Keratinocyte (primary cell): ENCODE measurements at regions not wholly inside any gene's neighbourhood (a gene's known extent, or its start where the extent isn't known, plus 50 kb on each side); places are given as distances from the start of the nearest gene placed in this dataset.

ENCODE experiments used
- DNase-seq: peaks from one replicate; pipeline ENCODE4 v3.0.0-alpha.2; 2011; ENCODE audit warnings: low read depth, missing footprints, low spot score
- FAIRE-seq: peaks from 2 replicates; lab custom pipeline; 2011; peaks lifted over from hg19 to GRCh38; lab: Jason Lieb, UNC
- H2AFZ ChIP-seq: 2 replicates; pipeline ENCODE4 v1.6.0; 2012; ENCODE audit warnings: low read length, control low read depth, inconsistent platforms; ENCODE audit not compliant: control insufficient read depth
- H3K27ac ChIP-seq: 2 replicates; pipeline ENCODE4 v1.5.1; 2011; ENCODE audit warnings: low read length; ENCODE audit not compliant: control insufficient read depth, insufficient read depth
- H3K27me3 ChIP-seq: 3 replicates; pipeline ENCODE4 v1.6.0; 2011; ENCODE audit warnings: low read length; ENCODE audit not compliant: control insufficient read depth, insufficient read depth; ENCODE audit errors: extremely low read depth
- H3K36me3 ChIP-seq, 2 experiments: 2 replicates in 1 of 2; 3 replicates in 1 of 2; pipeline ENCODE4 v1.5.1; 2011; ENCODE audit warnings: low read length in 2 of 2, mild to moderate bottlenecking in 1 of 2; ENCODE audit not compliant: control insufficient read depth in 2 of 2, insufficient read depth in 2 of 2; ENCODE audit errors: extremely low read depth in 1 of 2
- H3K4me1 ChIP-seq: 3 replicates; pipeline ENCODE4 v1.5.1; 2011; ENCODE audit warnings: low read length; ENCODE audit not compliant: control insufficient read depth, insufficient read depth; ENCODE audit errors: extremely low read depth
- H3K4me2 ChIP-seq: 3 replicates; pipeline ENCODE4 v1.6.0; 2011; ENCODE audit warnings: low read depth, low read length; ENCODE audit not compliant: control insufficient read depth, insufficient read depth; ENCODE audit errors: extremely low read depth
- H3K4me3 ChIP-seq, 3 experiments: fragments of 200-600 bp in 1 of 3; sonication (generic) in 1 of 3; 2 replicates in 2 of 3; 3 replicates in 1 of 3; pipeline ENCODE4 v1.5.1; 2011 to 2016; ENCODE audit warnings: low read length in 3 of 3, mild to moderate bottlenecking in 3 of 3, control low read depth in 2 of 3, inconsistent platforms in 1 of 3, low read depth in 1 of 3, mixed read lengths in 1 of 3, mixed run types in 1 of 3, moderate library complexity in 1 of 3; ENCODE audit not compliant: control insufficient read depth in 2 of 3, insufficient read depth in 2 of 3; ENCODE audit errors: extremely low read depth in 1 of 3
- H3K79me2 ChIP-seq: 2 replicates; pipeline ENCODE4 v1.6.0; 2012; ENCODE audit warnings: low read length; ENCODE audit not compliant: control insufficient read depth, insufficient read depth
- H3K9ac ChIP-seq: 3 replicates; pipeline ENCODE4 v1.6.0; 2011; ENCODE audit warnings: low read length; ENCODE audit not compliant: control insufficient read depth, insufficient read depth; ENCODE audit errors: extremely low read depth
- H3K9me1 ChIP-seq: 3 replicates; pipeline ENCODE4 v1.6.0; 2011; ENCODE audit warnings: low read length; ENCODE audit not compliant: control insufficient read depth, insufficient read depth; ENCODE audit errors: extremely low read depth
- H3K9me3 ChIP-seq: 2 replicates; pipeline ENCODE4 v1.5.1; 2012; ENCODE audit warnings: low read depth, low read length; ENCODE audit not compliant: control insufficient read depth
- H4K20me1 ChIP-seq: 3 replicates; pipeline ENCODE4 v1.6.0; 2011; ENCODE audit warnings: low read length; ENCODE audit not compliant: control insufficient read depth, insufficient read depth; ENCODE audit errors: extremely low read depth
- EZH2 ChIP-seq: IDR thresholded peaks from one replicate; pipeline ENCODE4 v1.6.1; 2012; ENCODE audit warnings: inconsistent platforms, mild to moderate bottlenecking, low read length, moderate library complexity
- dilution Hi-C: fragments of 300-500 bp; cut with MboI; formaldehyde crosslinking; loops from one replicate; pipeline ENCODE4 v1.7.0; 2020; ENCODE audit warnings: low sequenced_read_pairs; ENCODE audit not compliant: extremely low pct_ligation_motif_present
- TF ChIP-seq, protein P1 (sequence below), 3 experiments: IDR thresholded peaks in 1 of 3; conservative IDR thresholded peaks in 1 of 3; optimal IDR thresholded peaks in 1 of 3; 2 replicates in 2 of 3; 3 replicates in 1 of 3; pipeline versions ENCODE3 to v1.5.1; 2011; ENCODE audit warnings: low read length in 3 of 3, mild to moderate bottlenecking in 3 of 3, moderate library complexity in 2 of 3, control low read depth in 1 of 3, inconsistent platforms in 1 of 3; ENCODE audit not compliant: insufficient read depth in 2 of 3; ENCODE audit errors: extremely low read depth in 1 of 3

DNA sequence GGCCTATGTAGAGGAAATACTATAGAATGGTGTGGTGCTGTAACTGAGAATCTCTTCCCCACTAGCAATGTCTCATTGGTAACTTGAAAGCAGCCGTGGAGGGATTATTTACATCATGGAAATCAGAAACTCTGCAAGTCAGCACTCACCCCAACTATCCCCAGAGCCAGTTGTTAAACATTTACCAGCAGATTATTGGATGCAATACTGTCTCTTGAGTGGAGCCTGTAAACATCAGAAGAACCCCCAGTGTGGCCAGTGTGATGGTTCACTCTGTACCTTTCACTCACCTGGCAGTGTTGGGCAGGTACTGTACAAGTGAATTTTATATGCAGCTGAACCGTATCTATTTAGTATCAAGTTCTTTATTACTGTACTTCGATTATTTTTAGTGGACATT lies 299.8 kb upstream of the SALL1 start:
- H3K4me1 ChIP-seq: no peaks in the 10 kb centered on the region
- H3K79me2 ChIP-seq: no peaks in the 10 kb centered on the region
- no peak overlapping the region for H2AFZ ChIP-seq
- H3K9ac ChIP-seq: no peak overlapping the region
- H3K36me3 ChIP-seq: no peaks in the 10 kb centered on the region
- no peak overlapping the region for H3K4me2 ChIP-seq
- no peaks in the 10 kb centered on the region for H4K20me1 ChIP-seq
- H3K27ac ChIP-seq: no peak overlapping the region
- no peak for TF ChIP-seq EZH2
- TF ChIP-seq, protein P1, sequence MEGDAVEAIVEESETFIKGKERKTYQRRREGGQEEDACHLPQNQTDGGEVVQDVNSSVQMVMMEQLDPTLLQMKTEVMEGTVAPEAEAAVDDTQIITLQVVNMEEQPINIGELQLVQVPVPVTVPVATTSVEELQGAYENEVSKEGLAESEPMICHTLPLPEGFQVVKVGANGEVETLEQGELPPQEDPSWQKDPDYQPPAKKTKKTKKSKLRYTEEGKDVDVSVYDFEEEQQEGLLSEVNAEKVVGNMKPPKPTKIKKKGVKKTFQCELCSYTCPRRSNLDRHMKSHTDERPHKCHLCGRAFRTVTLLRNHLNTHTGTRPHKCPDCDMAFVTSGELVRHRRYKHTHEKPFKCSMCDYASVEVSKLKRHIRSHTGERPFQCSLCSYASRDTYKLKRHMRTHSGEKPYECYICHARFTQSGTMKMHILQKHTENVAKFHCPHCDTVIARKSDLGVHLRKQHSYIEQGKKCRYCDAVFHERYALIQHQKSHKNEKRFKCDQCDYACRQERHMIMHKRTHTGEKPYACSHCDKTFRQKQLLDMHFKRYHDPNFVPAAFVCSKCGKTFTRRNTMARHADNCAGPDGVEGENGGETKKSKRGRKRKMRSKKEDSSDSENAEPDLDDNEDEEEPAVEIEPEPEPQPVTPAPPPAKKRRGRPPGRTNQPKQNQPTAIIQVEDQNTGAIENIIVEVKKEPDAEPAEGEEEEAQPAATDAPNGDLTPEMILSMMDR (optimal IDR thresholded peaks at IDR 0.05 in 1 of 3, IDR thresholded peaks at IDR 0.05 in 1 of 3, conservative IDR thresholded peaks at IDR 0.05 in 1 of 3; ENCODE audit: extremely low read depth in 1 of 3, insufficient read depth in 2 of 3, low read length in 3 of 3): no peak
- dilution Hi-C loops: no loop called here
- FAIRE-seq (no peak), DNase-seq (no peak)
- no peak overlapping the region for H3K4me3 ChIP-seq
- no peaks in the 10 kb centered on the region for H3K9me3 ChIP-seq
- no peaks in the 10 kb centered on the region for H3K9me1 ChIP-seq
- H3K27me3 ChIP-seq: no peaks in the 10 kb centered on the region

DNA sequence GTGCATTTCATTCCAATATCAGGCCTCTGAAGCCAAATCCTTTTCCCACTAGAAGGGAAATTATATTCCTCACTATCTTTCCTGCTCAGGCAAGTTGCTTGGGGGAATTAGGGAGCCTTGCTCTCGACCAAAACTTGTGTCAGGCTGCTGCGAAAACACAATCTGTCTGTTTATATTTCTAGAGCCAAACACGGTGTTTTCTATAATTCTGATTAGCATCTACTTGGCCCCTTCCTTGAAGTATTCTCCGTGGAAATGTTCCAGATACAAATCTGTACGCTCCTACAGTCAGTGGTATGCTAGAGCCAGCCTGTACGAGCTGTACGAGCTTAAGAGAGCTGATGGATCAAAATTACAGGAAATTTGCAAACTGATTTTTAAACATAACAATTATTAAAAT lies 299.3 kb upstream of the SALL1 start:
- H3K9ac ChIP-seq: no peak overlapping the region
- H3K27ac ChIP-seq: no peak overlapping the region
- H3K4me1 ChIP-seq: no peaks in the 10 kb centered on the region
- no peaks in the 10 kb centered on the region for H4K20me1 ChIP-seq
- H3K79me2 ChIP-seq: no peaks in the 10 kb centered on the region
- TF ChIP-seq, protein P1 (optimal IDR thresholded peaks at IDR 0.05 in 1 of 3, IDR thresholded peaks at IDR 0.05 in 1 of 3, conservative IDR thresholded peaks at IDR 0.05 in 1 of 3; ENCODE audit: extremely low read depth in 1 of 3, insufficient read depth in 2 of 3, low read length in 3 of 3): no peak
- TF ChIP-seq EZH2: no peak
- H3K36me3 ChIP-seq: no peaks in the 10 kb centered on the region
- H3K4me3 ChIP-seq: no peak overlapping the region
- FAIRE-seq (no peak), DNase-seq (no peak)
- no peaks in the 10 kb centered on the region for H3K9me3 ChIP-seq
- no peak overlapping the region for H2AFZ ChIP-seq
- no peak overlapping the region for H3K4me2 ChIP-seq
- no peaks in the 10 kb centered on the region for H3K27me3 ChIP-seq
- H3K9me1 ChIP-seq: no peaks in the 10 kb centered on the region
- dilution Hi-C loops: no loop called here
